ENCODE measurements at regions not wholly inside any gene's neighbourhood (a gene's known extent, or its start where the extent isn't known, plus 50 kb on each side); places are given as distances from the start of the nearest gene placed in this dataset.

DNA sequence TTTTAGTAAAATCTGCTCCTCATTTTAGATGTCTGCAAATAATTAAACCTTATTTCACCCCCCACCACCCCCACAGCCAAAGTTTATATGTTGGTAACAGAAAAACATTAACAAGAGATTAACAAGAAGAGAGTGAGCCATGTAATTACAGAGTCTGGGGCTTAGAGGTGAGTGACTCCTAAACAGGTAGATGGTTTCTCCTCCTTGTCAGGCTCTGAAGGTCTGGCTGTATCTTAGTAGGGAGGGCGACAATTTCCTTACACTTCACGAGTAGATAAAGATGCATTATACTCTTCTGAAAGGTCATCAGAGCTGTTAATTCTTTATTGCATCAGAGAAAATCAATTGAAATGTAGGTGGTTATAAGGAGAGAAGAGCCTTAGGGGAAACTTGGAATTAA lies 171.8 kb upstream of the ANKRD50 start:
- FAIRE-seq, result no peak
- WGBS, 3 donors, result 39 to 76% (median 43%) methylated on average over 2 of the region's 2 CpGs
- H3K9me3 ChIP-seq (ENCODE audit: control insufficient read depth in 2 of 2, insufficient read depth in 1 of 2, low read depth in 1 of 2, low read length in 1 of 2), result no peaks in the 10 kb centered on the region

DNA sequence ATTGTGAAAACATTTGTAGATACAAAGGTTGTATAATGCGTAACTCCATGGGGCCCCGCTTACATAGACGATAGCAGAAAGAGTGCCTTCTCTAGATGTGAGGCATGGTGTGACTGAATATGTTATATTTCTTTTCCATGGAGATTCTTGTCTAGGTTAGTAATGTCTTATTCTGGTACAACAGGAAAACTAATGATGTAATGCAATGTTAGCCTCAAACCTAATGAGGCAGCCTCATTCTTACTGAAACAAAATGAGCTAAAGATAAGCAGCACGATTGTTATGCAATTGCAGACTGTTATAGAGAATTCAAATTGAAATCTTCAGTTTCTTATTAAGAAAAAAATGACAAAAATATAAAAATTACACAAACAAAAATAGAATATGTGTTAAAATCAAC lies 171.1 kb upstream of the ANKRD50 start:
- H3K27me3 ChIP-seq (ENCODE audit: control insufficient read depth in 3 of 3, insufficient read depth in 3 of 3, low read length in 3 of 3), result no peaks in the 10 kb centered on the region
- no peak overlapping the region for H3K4me3 ChIP-seq (ENCODE audit: low read depth in 1 of 3, low read length in 3 of 3)
- DNase-seq (no peak), FAIRE-seq (no peak)
- H3K27ac ChIP-seq (ENCODE audit: low read depth in 1 of 3, low read length in 2 of 3), result no peak overlapping the region
- H3K36me3 ChIP-seq (ENCODE audit: control insufficient read depth in 3 of 3, insufficient read depth in 2 of 3, low read depth in 1 of 3, low read length in 3 of 3), result no peaks in the 10 kb centered on the region
- WGBS, 3 donors, result 65 to 76% (median 76%) methylated on average over 4 of the region's 4 CpGs
- no peaks in the 10 kb centered on the region for H3K4me1 ChIP-seq (ENCODE audit: control insufficient read depth in 3 of 3, insufficient read depth in 2 of 3, low read depth in 1 of 3, low read length in 2 of 3)
- H3K9me3 ChIP-seq (ENCODE audit: control insufficient read depth in 2 of 2, insufficient read depth in 1 of 2, low read depth in 1 of 2, low read length in 1 of 2), result no peaks in the 10 kb centered on the region

More for the DNA sequence above, 171.8 kb upstream of the ANKRD50 start:
- Histone ChIP-seq H3K27me3 (ENCODE audit: control insufficient read depth in 3 of 3, insufficient read depth in 3 of 3, low read length in 3 of 3) (no peaks in the 10 kb centered on the region), H3K36me3 (ENCODE audit: control insufficient read depth in 3 of 3, insufficient read depth in 2 of 3, low read depth in 1 of 3, low read length in 3 of 3) (no peaks in the 10 kb centered on the region), H3K4me3 (ENCODE audit: low read depth in 1 of 3, low read length in 3 of 3) (no peak overlapping the region), H3K27ac (ENCODE audit: low read depth in 1 of 3, low read length in 2 of 3) (no peak overlapping the region), H3K4me1 (ENCODE audit: control insufficient read depth in 3 of 3, insufficient read depth in 2 of 3, low read depth in 1 of 3, low read length in 2 of 3) (no peaks in the 10 kb centered on the region)
- DNase-seq, result no peak

DNA sequence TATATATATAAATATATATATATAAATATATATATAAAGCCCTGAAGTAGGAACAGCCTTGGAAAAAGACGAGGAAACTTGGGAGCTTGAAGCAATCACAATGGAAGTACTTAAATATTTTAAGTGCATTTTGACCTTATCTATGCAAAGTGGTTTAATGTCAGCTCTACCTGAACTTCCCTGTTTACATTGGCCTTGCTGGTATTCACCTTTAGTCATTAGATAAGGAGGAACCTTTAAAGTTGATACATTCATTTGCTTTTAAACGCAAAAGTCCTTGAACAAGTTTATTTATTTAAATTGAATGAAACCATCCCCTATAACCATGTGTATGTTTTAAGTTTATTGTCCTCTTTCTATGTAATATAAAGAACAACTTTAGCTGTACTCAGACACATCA lies 166.7 kb upstream of the ANKRD50 start:
- no peaks in the 10 kb centered on the region for H3K36me3 ChIP-seq (ENCODE audit: control insufficient read depth in 3 of 3, insufficient read depth in 2 of 3, low read depth in 1 of 3, low read length in 3 of 3)
- DNase-seq, result no peak
- no peaks in the 10 kb centered on the region for H3K27me3 ChIP-seq (ENCODE audit: control insufficient read depth in 3 of 3, insufficient read depth in 3 of 3, low read length in 3 of 3)
- H3K4me3 ChIP-seq (ENCODE audit: low read depth in 1 of 3, low read length in 3 of 3), result no peak overlapping the region
- peaks cover 0 to 4% of the 10 kb centered on the region in 2 donors for H3K9me3 ChIP-seq (ENCODE audit: control insufficient read depth in 2 of 2, insufficient read depth in 1 of 2, low read depth in 1 of 2, low read length in 1 of 2)
- no peak for FAIRE-seq
- no peak overlapping the region for H3K27ac ChIP-seq (ENCODE audit: low read depth in 1 of 3, low read length in 2 of 3)
- 17 to 58% (median 28%) methylated on average over 2 of the region's 2 CpGs for WGBS, 3 donors
- no peaks in the 10 kb centered on the region for H3K4me1 ChIP-seq (ENCODE audit: control insufficient read depth in 3 of 3, insufficient read depth in 2 of 3, low read depth in 1 of 3, low read length in 2 of 3)

DNA sequence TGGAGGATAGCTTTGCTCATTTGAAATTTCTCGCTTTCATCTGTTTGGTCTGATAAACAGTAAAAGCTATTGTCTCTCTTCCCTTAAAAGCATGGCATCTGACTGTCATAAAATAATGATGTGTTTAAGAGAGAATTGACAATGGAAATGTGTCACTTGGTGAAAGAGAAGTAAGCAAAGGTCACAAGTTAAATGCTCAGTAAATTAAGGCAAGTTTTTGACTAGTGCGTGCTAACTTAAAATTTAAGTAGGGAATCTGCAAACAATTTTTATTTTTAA lies 161.6 kb upstream of the ANKRD50 start:
- H3K27me3 ChIP-seq (ENCODE audit: control insufficient read depth in 3 of 3, insufficient read depth in 3 of 3, low read length in 3 of 3), result no peaks in the 10 kb centered on the region
- DNase-seq, result no peak
- peaks cover 0 to 4% of the 10 kb centered on the region in 2 donors for H3K9me3 ChIP-seq (ENCODE audit: control insufficient read depth in 2 of 2, insufficient read depth in 1 of 2, low read depth in 1 of 2, low read length in 1 of 2)
- 66 to 85% (median 76%) methylated on average over 2 of the region's 2 CpGs for WGBS, 3 donors
- no peaks in the 10 kb centered on the region for H3K36me3 ChIP-seq (ENCODE audit: control insufficient read depth in 3 of 3, insufficient read depth in 2 of 3, low read depth in 1 of 3, low read length in 3 of 3)
- no peak overlapping the region for H3K27ac ChIP-seq (ENCODE audit: low read depth in 1 of 3, low read length in 2 of 3)
- H3K4me3 ChIP-seq (ENCODE audit: low read depth in 1 of 3, low read length in 3 of 3), result no peak overlapping the region
- no peaks in the 10 kb centered on the region for H3K4me1 ChIP-seq (ENCODE audit: control insufficient read depth in 3 of 3, insufficient read depth in 2 of 3, low read depth in 1 of 3, low read length in 2 of 3)
- FAIRE-seq, result no peak

DNA sequence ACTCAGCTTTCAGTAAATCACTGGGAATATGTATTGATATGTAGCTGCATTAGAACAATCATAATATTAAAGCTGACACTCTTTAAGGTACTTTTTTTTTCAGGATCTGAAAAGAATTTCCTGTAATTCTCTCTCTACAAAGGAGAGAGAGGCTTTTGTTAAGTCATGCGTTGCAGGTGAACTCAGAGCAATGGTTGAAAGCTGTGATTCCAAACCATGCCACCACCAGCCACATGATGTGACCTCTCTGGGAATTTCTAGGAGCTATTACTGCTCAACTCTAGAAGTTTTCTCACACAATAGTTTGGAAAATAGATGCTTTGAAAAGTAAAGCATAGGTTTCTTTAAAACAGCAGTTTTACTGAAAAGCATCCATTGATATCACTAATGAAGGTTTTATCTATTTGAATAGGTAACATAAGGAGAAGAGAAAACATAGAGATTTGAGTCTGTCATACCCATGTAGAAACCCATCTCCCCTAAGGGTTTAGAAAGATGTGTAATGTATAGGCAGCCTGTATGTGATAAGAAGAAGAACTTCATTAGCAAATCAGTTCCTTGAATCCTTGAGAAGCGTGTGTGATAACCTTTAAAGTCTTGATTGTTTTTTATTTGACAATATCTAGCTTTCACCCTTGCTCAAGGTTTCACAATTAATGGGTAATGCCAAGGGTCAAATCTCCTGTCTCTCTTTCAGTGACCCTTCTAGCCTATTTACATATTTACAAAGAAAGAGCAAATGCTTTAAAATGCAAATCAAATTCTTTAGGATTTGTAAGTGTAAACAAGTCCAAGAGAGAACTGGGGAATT lies 161.0 kb upstream of the ANKRD50 start:
- H3K9me3 ChIP-seq (ENCODE audit: control insufficient read depth in 2 of 2, insufficient read depth in 1 of 2, low read depth in 1 of 2, low read length in 1 of 2), result peaks cover 0 to 4% of the 10 kb centered on the region in 2 donors
- 36 to 47% (median 38%) methylated on average over 2 of the region's 2 CpGs for WGBS, 3 donors
- FAIRE-seq, result no peak
- DNase-seq, result no peak
- H3K27ac ChIP-seq (ENCODE audit: low read depth in 1 of 3, low read length in 2 of 3), result no peak overlapping the region
- no peaks in the 10 kb centered on the region for H3K36me3 ChIP-seq (ENCODE audit: control insufficient read depth in 3 of 3, insufficient read depth in 2 of 3, low read depth in 1 of 3, low read length in 3 of 3)
- no peaks in the 10 kb centered on the region for H3K4me1 ChIP-seq (ENCODE audit: control insufficient read depth in 3 of 3, insufficient read depth in 2 of 3, low read depth in 1 of 3, low read length in 2 of 3)
- H3K27me3 ChIP-seq (ENCODE audit: control insufficient read depth in 3 of 3, insufficient read depth in 3 of 3, low read length in 3 of 3), result no peaks in the 10 kb centered on the region
- no peak overlapping the region for H3K4me3 ChIP-seq (ENCODE audit: low read depth in 1 of 3, low read length in 3 of 3)

DNA sequence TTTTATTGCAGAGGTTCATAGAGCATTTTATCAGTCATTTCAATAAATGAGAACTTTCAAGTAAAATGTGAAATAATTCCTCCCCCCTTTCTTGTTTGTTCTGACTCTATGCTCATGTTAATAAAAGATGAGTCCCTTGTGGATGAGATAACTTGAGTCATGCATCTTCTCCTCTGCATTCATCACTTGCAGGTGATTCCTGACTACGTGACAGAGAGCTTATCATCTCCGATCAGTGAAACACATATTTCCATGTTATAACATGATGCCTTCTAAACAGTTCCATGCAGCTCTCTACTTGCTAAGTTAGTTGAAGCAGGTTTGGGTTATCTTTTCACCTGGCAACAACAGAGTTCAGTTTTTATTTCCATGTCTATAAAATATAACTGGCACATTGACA lies 160.1 kb upstream of the ANKRD50 start:
- DNase-seq (no peak), FAIRE-seq (no peak)
- H3K27me3 ChIP-seq (ENCODE audit: control insufficient read depth in 3 of 3, insufficient read depth in 3 of 3, low read length in 3 of 3), result no peaks in the 10 kb centered on the region
- H3K27ac ChIP-seq (ENCODE audit: low read depth in 1 of 3, low read length in 2 of 3), result no peak overlapping the region
- H3K9me3 ChIP-seq (ENCODE audit: control insufficient read depth in 2 of 2, insufficient read depth in 1 of 2, low read depth in 1 of 2, low read length in 1 of 2), result peaks cover 0 to 4% of the 10 kb centered on the region in 2 donors
- H3K4me1 ChIP-seq (ENCODE audit: control insufficient read depth in 3 of 3, insufficient read depth in 2 of 3, low read depth in 1 of 3, low read length in 2 of 3), result no peaks in the 10 kb centered on the region
- no peaks in the 10 kb centered on the region for H3K36me3 ChIP-seq (ENCODE audit: control insufficient read depth in 3 of 3, insufficient read depth in 2 of 3, low read depth in 1 of 3, low read length in 3 of 3)
- no peak overlapping the region for H3K4me3 ChIP-seq (ENCODE audit: low read depth in 1 of 3, low read length in 3 of 3)
- WGBS, 3 donors, result 73 to 85% (median 83%) methylated on average over 2 of the region's 2 CpGs

DNA sequence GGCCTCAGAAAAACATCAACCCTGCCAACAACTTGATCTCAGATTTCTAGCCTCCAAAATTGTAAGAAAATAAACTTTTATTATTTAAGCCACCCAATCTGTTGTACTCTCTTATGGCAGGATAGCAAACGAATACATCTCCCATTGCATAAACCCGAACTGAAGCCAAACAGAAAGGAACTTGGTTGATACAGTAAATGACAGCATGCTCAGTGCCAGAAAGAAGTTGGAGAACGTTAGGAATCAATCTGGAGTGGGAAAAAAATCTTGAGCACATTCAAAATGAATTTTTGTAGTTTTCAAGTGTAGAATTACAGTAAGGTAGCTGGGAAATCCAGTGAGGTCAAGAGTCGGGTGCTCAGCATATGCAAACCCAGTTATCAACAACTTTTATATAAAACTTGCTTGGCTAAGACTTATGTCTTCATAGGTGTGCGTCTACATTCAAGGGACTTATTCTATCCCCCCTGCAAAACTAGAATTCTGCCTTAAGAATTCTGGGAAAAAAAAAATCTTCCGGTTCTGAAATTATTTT lies 157.5 kb upstream of the ANKRD50 start:
- Histone ChIP-seq H3K4me1 (ENCODE audit: control insufficient read depth in 3 of 3, insufficient read depth in 2 of 3, low read depth in 1 of 3, low read length in 2 of 3) (no peaks in the 10 kb centered on the region), H3K9me3 (ENCODE audit: control insufficient read depth in 2 of 2, insufficient read depth in 1 of 2, low read depth in 1 of 2, low read length in 1 of 2) (no peaks in the 10 kb centered on the region), H3K4me3 (ENCODE audit: low read depth in 1 of 3, low read length in 3 of 3) (no peak overlapping the region), H3K27me3 (ENCODE audit: control insufficient read depth in 3 of 3, insufficient read depth in 3 of 3, low read length in 3 of 3) (no peaks in the 10 kb centered on the region), H3K27ac (ENCODE audit: low read depth in 1 of 3, low read length in 2 of 3) (no peak overlapping the region), H3K36me3 (ENCODE audit: control insufficient read depth in 3 of 3, insufficient read depth in 2 of 3, low read depth in 1 of 3, low read length in 3 of 3) (no peaks in the 10 kb centered on the region)
- DNase-seq (no peak), FAIRE-seq (no peak)
- 69 to 71% (median 70%) methylated on average over 6 of the region's 6 CpGs for WGBS, 3 donors

DNA sequence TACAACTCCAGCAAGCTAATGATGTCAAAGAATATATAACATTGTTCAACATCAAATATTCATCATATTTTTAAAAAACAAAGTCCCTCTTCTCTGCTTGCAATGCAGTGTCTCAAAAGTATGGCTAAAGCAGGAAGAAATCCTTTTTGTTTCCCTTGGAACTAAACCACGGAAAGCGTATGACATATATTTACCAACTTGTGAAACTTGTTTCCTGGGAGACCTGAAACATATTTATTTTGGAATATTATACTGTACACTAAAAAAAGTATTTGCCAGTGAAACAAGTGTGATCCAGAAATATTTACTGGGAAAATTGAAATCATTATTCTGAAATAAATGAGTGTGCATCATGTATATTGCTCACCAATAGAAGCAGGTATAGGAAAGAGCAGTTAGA lies 156.0 kb upstream of the ANKRD50 start:
- Histone ChIP-seq H3K27ac (ENCODE audit: low read depth in 1 of 3, low read length in 2 of 3) (no peak overlapping the region), H3K36me3 (ENCODE audit: control insufficient read depth in 3 of 3, insufficient read depth in 2 of 3, low read depth in 1 of 3, low read length in 3 of 3) (no peaks in the 10 kb centered on the region), H3K9me3 (ENCODE audit: control insufficient read depth in 2 of 2, insufficient read depth in 1 of 2, low read depth in 1 of 2, low read length in 1 of 2) (no peaks in the 10 kb centered on the region), H3K27me3 (ENCODE audit: control insufficient read depth in 3 of 3, insufficient read depth in 3 of 3, low read length in 3 of 3) (no peaks in the 10 kb centered on the region), H3K4me1 (ENCODE audit: control insufficient read depth in 3 of 3, insufficient read depth in 2 of 3, low read depth in 1 of 3, low read length in 2 of 3) (no peaks in the 10 kb centered on the region), H3K4me3 (ENCODE audit: low read depth in 1 of 3, low read length in 3 of 3) (no peak overlapping the region)
- 67 to 85% (median 84%) methylated on average over 2 of the region's 2 CpGs for WGBS, 3 donors
- DNase-seq (no peak), FAIRE-seq (no peak)

DNA sequence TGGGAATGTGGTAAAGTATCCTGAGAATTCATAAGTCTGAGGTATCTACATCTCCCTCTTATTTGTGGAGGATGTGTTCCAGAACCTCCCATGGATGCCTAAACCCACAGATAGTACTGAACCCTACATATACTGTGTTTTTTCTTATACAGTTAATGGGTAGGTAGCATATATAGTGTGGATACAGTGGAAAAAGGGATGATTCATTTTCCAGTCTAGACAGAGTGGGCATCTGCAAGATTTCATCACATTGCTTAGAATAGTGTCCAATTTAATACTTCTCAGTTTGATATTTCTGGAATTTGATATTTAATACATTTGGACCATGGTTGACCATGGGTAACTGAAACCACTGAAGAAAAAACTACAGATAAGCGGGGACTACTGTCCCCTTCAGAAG lies 155.0 kb upstream of the ANKRD50 start:
- Histone ChIP-seq H3K36me3 (ENCODE audit: control insufficient read depth in 3 of 3, insufficient read depth in 2 of 3, low read depth in 1 of 3, low read length in 3 of 3) (no peaks in the 10 kb centered on the region), H3K27ac (ENCODE audit: low read depth in 1 of 3, low read length in 2 of 3) (no peak overlapping the region), H3K27me3 (ENCODE audit: control insufficient read depth in 3 of 3, insufficient read depth in 3 of 3, low read length in 3 of 3) (no peaks in the 10 kb centered on the region), H3K4me1 (ENCODE audit: control insufficient read depth in 3 of 3, insufficient read depth in 2 of 3, low read depth in 1 of 3, low read length in 2 of 3) (no peaks in the 10 kb centered on the region), H3K4me3 (ENCODE audit: low read depth in 1 of 3, low read length in 3 of 3) (no peak overlapping the region), H3K9me3 (ENCODE audit: control insufficient read depth in 2 of 2, insufficient read depth in 1 of 2, low read depth in 1 of 2, low read length in 1 of 2) (no peaks in the 10 kb centered on the region)
- FAIRE-seq (no peak), DNase-seq (no peak)
- 89 to 94% (median 91%) methylated on average over 1 of the region's 1 CpG for WGBS, 3 donors

Data from small intestine (tissue), 7 donors.